ENCODE measurements at regions not wholly inside any gene's neighbourhood (a gene's known extent, or its start where the extent isn't known, plus 50 kb on each side); places are given as distances from the start of the nearest gene placed in this dataset.

- H3K79me2 ChIP-seq (ENCODE audit: insufficient read depth, low read length): no peaks in the 10 kb centered on the region
- H3K4me1 ChIP-seq (ENCODE audit: insufficient read depth, low read length, poor library complexity, severe bottlenecking): peaks cover 7% of the 10 kb centered on the region
- no peaks in the 10 kb centered on the region for H3K9me2 ChIP-seq (replicated peaks; ENCODE audit: low read depth, low read length)
- TF ChIP-seq, protein P1, sequence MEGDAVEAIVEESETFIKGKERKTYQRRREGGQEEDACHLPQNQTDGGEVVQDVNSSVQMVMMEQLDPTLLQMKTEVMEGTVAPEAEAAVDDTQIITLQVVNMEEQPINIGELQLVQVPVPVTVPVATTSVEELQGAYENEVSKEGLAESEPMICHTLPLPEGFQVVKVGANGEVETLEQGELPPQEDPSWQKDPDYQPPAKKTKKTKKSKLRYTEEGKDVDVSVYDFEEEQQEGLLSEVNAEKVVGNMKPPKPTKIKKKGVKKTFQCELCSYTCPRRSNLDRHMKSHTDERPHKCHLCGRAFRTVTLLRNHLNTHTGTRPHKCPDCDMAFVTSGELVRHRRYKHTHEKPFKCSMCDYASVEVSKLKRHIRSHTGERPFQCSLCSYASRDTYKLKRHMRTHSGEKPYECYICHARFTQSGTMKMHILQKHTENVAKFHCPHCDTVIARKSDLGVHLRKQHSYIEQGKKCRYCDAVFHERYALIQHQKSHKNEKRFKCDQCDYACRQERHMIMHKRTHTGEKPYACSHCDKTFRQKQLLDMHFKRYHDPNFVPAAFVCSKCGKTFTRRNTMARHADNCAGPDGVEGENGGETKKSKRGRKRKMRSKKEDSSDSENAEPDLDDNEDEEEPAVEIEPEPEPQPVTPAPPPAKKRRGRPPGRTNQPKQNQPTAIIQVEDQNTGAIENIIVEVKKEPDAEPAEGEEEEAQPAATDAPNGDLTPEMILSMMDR (conservative IDR thresholded peaks at IDR 0.05; ENCODE audit: low read length): no peak
- TF ChIP-seq EZH2phosphoT487 (IDR thresholded peaks at IDR 0.05; ENCODE audit: borderline replicate concordance): no peak
- H3K4me3 ChIP-seq (ENCODE audit: low read length, poor library complexity, severe bottlenecking): no peak overlapping the region
- no peaks in the 10 kb centered on the region for H3K36me3 ChIP-seq (ENCODE audit: insufficient read depth, low read length)
- no peaks in the 10 kb centered on the region for H3F3A ChIP-seq (ENCODE audit: low read depth)
- no peaks in the 10 kb centered on the region for H3K27me3 ChIP-seq (ENCODE audit: insufficient read depth, low read length, poor library complexity, severe bottlenecking)
- H3K9ac ChIP-seq (ENCODE audit: low read depth, low read length, poor library complexity, severe bottlenecking): no peak overlapping the region
- no peaks in the 10 kb centered on the region for H4K20me1 ChIP-seq (ENCODE audit: insufficient read depth, low read length, poor library complexity, severe bottlenecking)
- H3K9me3 ChIP-seq (ENCODE audit: insufficient read depth, low read depth, low read length): no peaks in the 10 kb centered on the region
- H3K4me2 ChIP-seq (ENCODE audit: low read depth, low read length, poor library complexity, severe bottlenecking): no peak overlapping the region
- H2AFZ ChIP-seq (ENCODE audit: low read length): no peak overlapping the region
These were observed 66.2 kb upstream of the SLC39A10 start for GRCh38 chr2:195590861-195591205.

- TF ChIP-seq, protein P1 (conservative IDR thresholded peaks at IDR 0.05; ENCODE audit: low read length): no peak
- no peak for TF ChIP-seq EZH2phosphoT487 (IDR thresholded peaks at IDR 0.05; ENCODE audit: borderline replicate concordance)
- Histone ChIP-seq H3K9me3 (ENCODE audit: insufficient read depth, low read depth, low read length) (no peaks in the 10 kb centered on the region), H3K9ac (ENCODE audit: low read depth, low read length, poor library complexity, severe bottlenecking) (no peak overlapping the region), H3K9me2 (replicated peaks; ENCODE audit: low read depth, low read length) (no peaks in the 10 kb centered on the region), H4K20me1 (ENCODE audit: insufficient read depth, low read length, poor library complexity, severe bottlenecking) (no peaks in the 10 kb centered on the region), H3K36me3 (ENCODE audit: insufficient read depth, low read length) (no peaks in the 10 kb centered on the region), H3K27me3 (ENCODE audit: insufficient read depth, low read length, poor library complexity, severe bottlenecking) (no peaks in the 10 kb centered on the region), H3K79me2 (ENCODE audit: insufficient read depth, low read length) (no peaks in the 10 kb centered on the region), H3K4me2 (ENCODE audit: low read depth, low read length, poor library complexity, severe bottlenecking) (no peak overlapping the region), H3K4me1 (ENCODE audit: insufficient read depth, low read length, poor library complexity, severe bottlenecking) (peaks cover 7% of the 10 kb centered on the region), H3K4me3 (ENCODE audit: low read length, poor library complexity, severe bottlenecking) (no peak overlapping the region), H3F3A (ENCODE audit: low read depth) (no peaks in the 10 kb centered on the region), H2AFZ (ENCODE audit: low read length) (no peak overlapping the region)
These were observed 66.7 kb upstream of the SLC39A10 start for GRCh38 chr2:195590199-195590860.

GRCh38 chr2:195587966-195588365 lies 69.1 kb upstream of the SLC39A10 start:
- H3K4me3 ChIP-seq (ENCODE audit: low read length, poor library complexity, severe bottlenecking): no peak overlapping the region
- no peaks in the 10 kb centered on the region for H3K27me3 ChIP-seq (ENCODE audit: insufficient read depth, low read length, poor library complexity, severe bottlenecking)
- no peaks in the 10 kb centered on the region for H3F3A ChIP-seq (ENCODE audit: low read depth)
- no peaks in the 10 kb centered on the region for H3K9me3 ChIP-seq (ENCODE audit: insufficient read depth, low read depth, low read length)
- no peaks in the 10 kb centered on the region for H3K79me2 ChIP-seq (ENCODE audit: insufficient read depth, low read length)
- no peaks in the 10 kb centered on the region for H4K20me1 ChIP-seq (ENCODE audit: insufficient read depth, low read length, poor library complexity, severe bottlenecking)
- H3K4me1 ChIP-seq (ENCODE audit: insufficient read depth, low read length, poor library complexity, severe bottlenecking): no peaks in the 10 kb centered on the region
- no peak overlapping the region for H3K4me2 ChIP-seq (ENCODE audit: low read depth, low read length, poor library complexity, severe bottlenecking)
- no peaks in the 10 kb centered on the region for H3K9me2 ChIP-seq (replicated peaks; ENCODE audit: low read depth, low read length)
- H2AFZ ChIP-seq (ENCODE audit: low read length): no peak overlapping the region
- TF ChIP-seq, protein P1 (conservative IDR thresholded peaks at IDR 0.05; ENCODE audit: low read length): no peak
- TF ChIP-seq EZH2phosphoT487 (IDR thresholded peaks at IDR 0.05; ENCODE audit: borderline replicate concordance): no peak
- no peaks in the 10 kb centered on the region for H3K36me3 ChIP-seq (ENCODE audit: insufficient read depth, low read length)
- no peak overlapping the region for H3K9ac ChIP-seq (ENCODE audit: low read depth, low read length, poor library complexity, severe bottlenecking)
